ENCODE measurements at regions not wholly inside any gene's neighbourhood (a gene's known extent, or its start where the extent isn't known, plus 50 kb on each side); places are given as distances from the start of the nearest gene placed in this dataset.

DNA sequence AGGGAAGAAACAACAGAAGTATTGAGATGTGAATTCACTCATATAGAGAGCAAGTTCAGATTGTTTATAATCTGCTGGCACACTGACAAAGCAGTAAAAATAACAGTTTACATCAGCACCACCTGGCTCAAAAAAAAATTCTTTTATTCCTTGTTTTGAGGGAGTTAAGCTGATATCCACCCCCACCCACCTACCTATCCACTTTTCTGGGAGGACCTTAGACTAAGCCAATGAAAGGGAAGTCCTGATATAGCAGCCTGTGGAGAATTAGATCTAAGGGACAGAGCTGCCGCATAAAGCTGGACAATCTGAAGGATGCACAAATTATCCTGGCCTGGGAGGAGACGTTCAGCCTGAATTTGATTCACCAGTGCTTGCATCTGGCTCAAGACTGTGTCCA, 264.5 kb downstream of the RCHY1 start:
- DNase-seq (ENCODE audit: extremely low read depth in 1 of 4, low spot score in 3 of 4) (no peak), FAIRE-seq (no peak), ATAC-seq (no peak)
- ChIA-PET CTCF (ENCODE audit: low intra/inter-chr PET ratio) (no interaction called here), POLR2A (no interaction called here)
- H3K4me1 ChIP-seq (replicated peaks in 1 of 2; ENCODE audit: control insufficient read depth in 2 of 2, insufficient read depth in 2 of 2, low read length in 2 of 2) = no peaks in the 10 kb centered on the region
- H4K20me1 ChIP-seq (replicated peaks; ENCODE audit: control insufficient read depth, insufficient read depth, low read length) = no peaks in the 10 kb centered on the region; the same call in 1 of the 2 replicates
- H3K9ac ChIP-seq (ENCODE audit: insufficient read depth in 1 of 2, low read depth in 2 of 2, low read length in 2 of 2) = no peak overlapping the region
- no peaks in the 10 kb centered on the region for H3K79me2 ChIP-seq (ENCODE audit: control insufficient read depth, insufficient read depth, low read length)
- H3K9me1 ChIP-seq (ENCODE audit: control insufficient read depth, insufficient read depth, low read length) = no peaks in the 10 kb centered on the region
- H3K4me3 ChIP-seq = no peak overlapping the region
- H3K27ac ChIP-seq (ENCODE audit: extremely low read depth, low read depth, low read length) = no peak overlapping the region
- WGBS (ENCODE audit: insufficient coverage, low coverage, missing lambda C conversion rate) = 0% methylated on average over 2 of the region's 2 CpGs
- intact Hi-C loops (cut with micrococcal nuclease) = no loop called here
- H3K4me2 ChIP-seq (ENCODE audit: insufficient read depth, low read length) = no peak overlapping the region
- no peaks in the 10 kb centered on the region for H3K9me3 ChIP-seq (replicated peaks; ENCODE audit: control insufficient read depth, insufficient read depth, low read depth, low read length)
- no peaks in the 10 kb centered on the region for H3K27me3 ChIP-seq (ENCODE audit: control insufficient read depth in 2 of 2, insufficient read depth in 2 of 2, low read length in 2 of 2)
- no TSS peak for BruUV-seq (replicated peaks)
- H3K36me3 ChIP-seq (ENCODE audit: control insufficient read depth, insufficient read depth, low read length) = no peaks in the 10 kb centered on the region
- in situ Hi-C loops (cut with MboI) = no loop called here
- H2AFZ ChIP-seq (ENCODE audit: low read depth, low read length) = no peak overlapping the region
- TF ChIP-seq SMARCA4 (IDR thresholded peaks at IDR 0.05) (no peak), NRF1 (conservative IDR thresholded peaks at IDR 0.05 in 1 of 2, IDR thresholded peaks at IDR 0.05 in 1 of 2) (no peak), PREB (CRISPR knock-in tag; IDR thresholded peaks at IDR 0.05) (no peak), STAG1 (CRISPR knock-in tag; IDR thresholded peaks at IDR 0.05; ENCODE audit: borderline replicate concordance) (no peak), NCOA2 (IDR thresholded peaks at IDR 0.05; ENCODE audit: partially characterized antibody in 2 of 2) (no peak), POLR3A (IDR thresholded peaks at IDR 0.05; ENCODE audit: borderline replicate concordance, extremely low read depth, insufficient read depth, insufficient read length) (no peak), HNRNPLL (IDR thresholded peaks at IDR 0.05; ENCODE audit: low read depth, low read length, poor library complexity, severe bottlenecking) (no peak), NR2C1 (IDR thresholded peaks at IDR 0.05) (no peak), NR2C1 (tag; IDR thresholded peaks at IDR 0.05) (no peak), FOXJ2 (tag; IDR thresholded peaks at IDR 0.05) (no peak), ZC3H4 (CRISPR knock-in tag; IDR thresholded peaks at IDR 0.05; ENCODE audit: borderline replicate concordance) (no peak), MCM3 (IDR thresholded peaks at IDR 0.05) (no peak), PPARD (CRISPR knock-in tag; IDR thresholded peaks at IDR 0.05) (no peak), TGIF2 (CRISPR knock-in tag; IDR thresholded peaks at IDR 0.05) (no peak), SFPQ (IDR thresholded peaks at IDR 0.05; ENCODE audit: low read depth, low read length) (no peak), TARDBP (IDR thresholded peaks at IDR 0.05) (no peak), YBX1 (IDR thresholded peaks at IDR 0.05) (no peak), RAD51 (IDR thresholded peaks at IDR 0.05; ENCODE audit: borderline replicate concordance, low read depth) (no peak)
- TF ChIP-seq, protein P1, sequence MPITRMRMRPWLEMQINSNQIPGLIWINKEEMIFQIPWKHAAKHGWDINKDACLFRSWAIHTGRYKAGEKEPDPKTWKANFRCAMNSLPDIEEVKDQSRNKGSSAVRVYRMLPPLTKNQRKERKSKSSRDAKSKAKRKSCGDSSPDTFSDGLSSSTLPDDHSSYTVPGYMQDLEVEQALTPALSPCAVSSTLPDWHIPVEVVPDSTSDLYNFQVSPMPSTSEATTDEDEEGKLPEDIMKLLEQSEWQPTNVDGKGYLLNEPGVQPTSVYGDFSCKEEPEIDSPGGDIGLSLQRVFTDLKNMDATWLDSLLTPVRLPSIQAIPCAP (CRISPR knock-in tag; IDR thresholded peaks at IDR 0.05; ENCODE audit: borderline replicate concordance) = no peak
